Dedifferentiated amniotic fluid mesenchymal stem cell (primary cell): ENCODE measurements at regions not wholly inside any gene's neighbourhood (a gene's known extent, or its start where the extent isn't known, plus 50 kb on each side); places are given as distances from the start of the nearest gene placed in this dataset.
"Not testable (repeated sequence)": the region's sequence is repeated elsewhere in the genome, so short reads cannot be mapped to it uniquely, and the experiment has no call there.

Experiments
- DNase-seq: peaks from one replicate; pipeline ENCODE4 v3.0.0-alpha.2; 2016; ENCODE audit errors: extremely low spot score

GRCh38 chr6:113039005-113039404 is 691.9 kb downstream of the RFPL4B start:
- no peak for DNase-seq

- peak; percentile 81 for DNase-seq
Measured at GRCh38 chr6:113047148-113047547, 700.0 kb downstream of the RFPL4B start.

DNA sequence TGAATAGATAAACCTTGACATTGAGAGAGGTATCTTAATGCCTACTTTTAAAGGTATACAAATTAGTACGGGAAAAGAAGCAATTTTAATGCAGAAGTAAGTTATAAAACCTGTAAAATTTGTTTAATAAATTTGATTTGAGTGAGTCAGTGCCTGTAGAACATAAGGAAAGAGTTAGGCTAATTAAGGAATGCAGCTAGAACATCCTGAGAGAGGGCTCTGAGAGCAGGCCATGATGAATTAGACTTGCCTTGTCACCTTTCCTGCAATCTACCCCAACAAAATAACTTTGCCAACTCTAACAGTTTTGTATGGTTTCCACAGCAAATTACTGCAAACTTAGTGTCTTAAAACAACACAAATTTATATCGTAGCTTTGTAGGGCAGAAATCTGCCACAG is 700.8 kb downstream of the RFPL4B start:
- no peak for DNase-seq

- no peak for DNase-seq
Measured at GRCh38 chr6:113048741-113049140, 701.6 kb downstream of the RFPL4B start.

DNA sequence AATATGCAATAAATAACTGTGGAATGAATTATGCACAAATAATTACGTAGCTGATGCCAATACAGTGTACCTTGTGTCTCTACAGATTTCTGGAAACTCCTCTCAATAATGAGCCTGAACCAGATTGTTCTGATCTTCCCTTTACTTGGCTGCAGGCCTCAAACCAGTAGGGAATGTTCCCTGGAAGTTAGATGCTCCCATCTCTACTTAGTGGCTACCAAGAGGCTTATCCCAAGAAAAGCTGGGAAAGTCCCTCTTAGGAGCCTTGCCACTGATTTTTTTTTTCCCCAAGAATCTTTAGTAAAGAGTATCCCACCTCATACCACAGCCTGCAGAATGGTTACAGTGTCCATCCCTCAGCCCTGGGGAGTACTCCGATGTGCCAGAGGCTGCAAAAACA is 702.1 kb downstream of the RFPL4B start:
- no peak for DNase-seq

DNA sequence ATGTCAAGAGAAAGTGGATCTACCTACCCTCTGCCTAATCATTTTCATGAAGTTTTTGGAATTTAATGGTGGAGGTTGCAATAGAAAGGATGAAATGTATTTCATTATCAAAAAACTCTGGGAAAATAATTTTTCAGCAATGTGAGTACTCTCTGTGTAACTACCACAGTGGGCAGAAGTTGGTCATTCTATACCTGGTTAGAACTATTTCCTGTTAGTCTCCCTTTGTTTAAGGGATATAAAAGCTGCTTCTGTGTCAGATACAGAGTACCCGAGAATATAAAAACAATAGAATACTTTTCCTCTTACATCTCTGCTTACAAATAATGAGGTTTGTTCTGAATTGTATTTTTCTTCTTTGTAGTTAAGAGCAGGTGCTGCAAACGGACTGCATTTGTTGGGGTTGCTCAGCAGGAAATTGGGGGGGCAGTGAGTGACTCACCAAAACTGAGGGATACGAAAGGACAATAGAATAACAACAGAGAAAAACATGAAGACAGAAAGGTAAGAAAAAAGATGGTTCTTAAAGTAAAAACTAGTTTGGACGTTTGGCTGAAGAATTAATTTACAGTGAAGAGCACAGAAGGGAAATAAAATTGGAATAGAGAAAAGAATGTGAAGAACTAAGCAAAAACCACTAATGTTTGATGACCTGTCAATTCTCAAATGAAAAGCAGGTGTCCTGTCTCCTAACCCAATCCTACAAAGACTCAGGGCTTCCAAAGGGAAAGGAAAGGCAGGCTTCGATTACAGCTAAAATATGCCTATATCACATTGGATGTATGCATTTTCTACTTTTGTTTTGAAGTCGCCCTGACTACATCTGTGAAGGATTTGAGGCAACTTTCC is 703.1 kb downstream of the RFPL4B start:
- no peak for DNase-seq

- DNase-seq: no peak
Measured at GRCh38 chr6:113050979-113051378, 703.8 kb downstream of the RFPL4B start.

DNA sequence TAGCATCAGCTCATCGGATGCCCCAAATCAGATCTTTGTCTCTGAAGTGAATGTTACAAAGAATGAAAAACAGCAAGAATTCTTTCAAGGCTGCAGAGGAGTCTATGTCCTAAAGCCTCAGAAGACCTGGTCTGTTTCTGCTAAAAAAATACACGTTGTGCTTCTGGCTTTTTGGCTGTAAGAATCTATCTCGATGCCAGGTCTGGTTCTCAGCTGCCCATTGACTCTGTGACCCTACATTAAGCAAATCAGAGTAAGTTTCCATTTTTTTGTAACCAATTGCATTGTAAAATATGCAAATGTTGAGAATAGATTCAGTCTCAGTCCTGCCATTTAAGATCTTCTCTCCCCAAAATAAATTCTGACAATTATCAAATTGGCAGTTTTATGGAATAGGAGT is 705.4 kb downstream of the RFPL4B start:
- DNase-seq: no peak

DNA sequence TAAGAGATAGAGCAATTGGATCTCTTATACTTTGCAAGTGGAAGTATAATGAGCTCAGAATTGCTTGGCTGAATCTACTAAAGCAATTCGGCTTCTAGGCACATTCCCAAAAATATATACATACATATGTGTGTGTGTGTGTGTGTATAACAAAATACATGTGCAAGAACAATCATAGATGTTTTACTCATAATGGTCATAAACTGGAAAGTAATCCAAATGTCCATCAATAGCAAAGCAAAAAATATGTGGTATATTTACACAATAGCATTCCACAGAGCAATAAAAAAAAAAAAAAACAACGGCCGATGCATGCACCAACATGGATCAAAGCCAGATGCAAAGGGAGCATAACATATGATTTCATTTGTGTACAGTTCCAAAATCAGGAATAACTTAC is 707.9 kb downstream of the RFPL4B start:
- no peak for DNase-seq

DNA sequence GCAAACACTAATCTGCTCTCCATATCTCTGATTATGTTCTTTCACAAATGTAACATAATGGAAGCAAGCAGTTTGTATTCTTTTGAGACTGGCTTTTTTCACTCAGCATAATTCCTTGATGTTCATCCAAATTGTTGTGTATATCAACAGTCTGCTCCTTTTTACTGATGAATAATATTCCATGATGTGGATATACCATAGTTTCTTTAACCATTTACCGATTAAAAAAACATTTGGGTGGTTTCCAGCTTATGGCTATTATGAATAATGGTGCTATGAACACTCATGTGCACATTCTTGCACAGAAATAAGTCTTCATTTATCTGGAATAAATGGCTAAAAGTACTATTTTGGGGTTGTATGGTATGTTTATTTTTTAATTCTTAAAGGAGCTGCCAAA is 708.9 kb downstream of the RFPL4B start:
- DNase-seq: no peak

GRCh38 chr6:113057567-113058053 is 710.5 kb downstream of the RFPL4B start:
- no peak for DNase-seq

DNA sequence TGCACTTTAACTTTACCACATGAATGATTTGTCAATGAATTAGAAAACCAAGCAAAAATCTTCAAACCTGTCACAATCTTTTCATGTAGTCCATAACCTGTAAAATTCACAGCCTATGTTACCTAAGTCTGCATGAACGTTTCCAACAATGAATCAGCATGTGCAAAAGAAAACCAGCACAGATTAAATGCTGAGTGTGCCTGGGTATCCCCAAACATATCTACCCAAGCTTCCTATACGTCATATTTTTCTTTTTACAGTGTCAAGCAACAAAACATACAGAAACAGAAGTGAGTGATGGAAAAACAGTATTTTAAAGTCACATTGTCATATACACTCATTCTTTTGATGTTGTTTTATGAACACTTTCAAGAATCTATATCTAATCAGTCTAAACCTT is 713.5 kb downstream of the RFPL4B start:
- DNase-seq: no peak

DNA sequence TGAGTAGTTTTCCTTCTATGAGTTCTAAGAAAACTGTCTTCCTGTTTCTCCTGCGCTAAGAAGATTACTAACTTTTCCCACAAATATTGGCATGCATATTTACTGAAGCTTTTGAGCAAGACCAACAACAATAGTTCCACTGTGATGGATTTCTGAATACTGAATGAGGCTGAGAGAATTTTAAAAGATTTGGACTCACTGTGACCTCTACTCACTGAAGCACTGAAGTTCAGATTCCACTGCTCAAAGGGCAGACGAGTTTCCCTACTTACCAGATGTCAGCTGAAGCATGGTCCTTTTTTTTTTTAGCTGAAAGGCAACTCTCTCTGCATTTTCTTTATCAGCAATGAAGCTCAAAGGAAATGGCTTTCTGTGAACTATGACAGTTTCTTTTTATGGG is 718.5 kb downstream of the RFPL4B start:
- peak; percentile 16 for DNase-seq

DNA sequence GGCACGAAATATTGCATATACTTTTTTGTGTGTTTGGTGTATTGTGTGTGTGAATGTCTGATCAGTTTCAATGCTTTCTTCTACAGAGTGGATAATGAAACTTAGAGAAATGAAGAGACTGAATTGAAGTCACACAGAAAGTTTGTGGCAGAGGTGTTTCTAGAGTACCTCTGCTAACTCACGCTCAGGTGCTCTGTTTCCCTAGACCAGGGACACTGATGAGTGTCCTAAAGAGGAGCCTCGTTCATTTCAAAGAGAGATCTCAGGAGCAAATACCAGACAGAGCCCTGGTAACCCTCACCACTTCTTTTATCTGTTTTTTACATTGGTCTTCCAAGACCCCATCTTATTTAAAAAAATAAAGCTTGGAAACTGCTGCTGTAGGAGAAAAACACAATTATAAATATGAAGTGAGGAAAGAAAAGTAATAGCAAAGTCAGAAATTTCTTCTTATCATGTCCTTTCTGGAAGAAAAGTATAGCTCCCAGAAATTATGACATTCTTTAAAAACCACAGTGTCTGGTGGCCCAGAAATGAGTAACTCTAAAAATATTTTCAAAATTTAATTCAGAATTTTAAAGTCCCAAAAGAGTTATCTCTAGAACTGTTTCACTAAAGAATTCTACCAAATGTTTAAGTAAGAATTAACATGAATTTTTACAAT is 720.6 kb downstream of the RFPL4B start:
- peak; percentile 67 for DNase-seq

DNA sequence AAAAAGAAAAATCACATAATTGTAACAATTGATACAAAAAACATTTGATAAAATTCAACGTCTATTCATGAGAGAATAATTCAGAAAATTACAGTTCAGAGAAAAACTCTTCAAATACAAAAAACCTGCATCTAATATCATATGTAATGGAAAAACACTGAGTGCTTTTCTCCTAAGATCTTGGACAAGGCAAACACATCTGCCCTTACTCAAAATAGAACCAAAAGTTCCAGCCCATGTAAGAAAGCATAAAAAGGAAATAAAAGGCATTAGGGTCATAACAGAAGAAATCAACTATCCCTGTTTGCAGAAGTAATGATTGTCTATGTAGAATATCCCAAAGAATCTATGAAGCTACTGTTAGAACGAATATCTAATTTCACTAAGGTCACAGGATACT is 721.4 kb downstream of the RFPL4B start:
- no peak for DNase-seq

GRCh38 chr6:113070681-113071080 is 723.6 kb downstream of the RFPL4B start:
- DNase-seq: not testable (repeated sequence)

GRCh38 chr6:113073611-113074191 is 726.6 kb downstream of the RFPL4B start:
- DNase-seq: peak; percentile 63

- DNase-seq: no peak
Measured at GRCh38 chr6:113076116-113076515, 729.0 kb downstream of the RFPL4B start.

GRCh38 chr6:113076816-113077215 is 729.7 kb downstream of the RFPL4B start:
- no peak for DNase-seq

GRCh38 chr6:113077794-113078193 is 730.7 kb downstream of the RFPL4B start:
- no peak for DNase-seq

DNA sequence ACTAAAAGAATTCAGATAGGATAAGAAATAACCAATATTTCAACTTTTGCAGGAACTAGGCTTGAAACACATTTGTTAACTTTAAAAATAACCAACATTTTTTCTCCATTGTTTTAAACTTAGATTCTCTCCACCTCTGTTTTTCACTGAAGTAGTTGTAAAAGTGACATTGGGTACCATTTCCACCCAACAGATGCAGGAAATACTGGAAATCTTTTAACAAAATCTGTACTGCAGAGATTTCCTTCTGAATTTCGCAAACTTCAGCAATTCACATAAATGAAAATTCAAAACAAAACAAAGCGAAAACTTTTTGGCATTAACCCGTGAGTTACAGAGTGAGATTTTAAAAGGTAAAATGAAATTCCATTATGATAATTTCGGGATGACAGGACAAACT is 731.7 kb downstream of the RFPL4B start:
- DNase-seq: no peak

- no peak for DNase-seq
Measured at GRCh38 chr6:113082745-113083144, 735.6 kb downstream of the RFPL4B start.

GRCh38 chr6:113083947-113084346 is 736.8 kb downstream of the RFPL4B start:
- no peak for DNase-seq
